A673 (cell line): ENCODE measurements at regions not wholly inside any gene's neighbourhood (a gene's known extent, or its start where the extent isn't known, plus 50 kb on each side); places are given as distances from the start of the nearest gene placed in this dataset.

ENCODE experiments used
- EZH2 ChIP-seq: fragments of 200-600 bp; sonication (generic); IDR thresholded peaks from 2 replicates; pipeline ENCODE4 v1.6.1; 2017; ENCODE audit warnings: borderline replicate concordance, low read depth, mild to moderate bottlenecking, mixed read lengths, antibody characterized with exemption, low read length; ENCODE audit not compliant: poor library complexity, severe bottlenecking
- TF ChIP-seq, protein P1 (sequence below): fragments of 300-800, 200-600 bp; sonication (generic); conservative IDR thresholded peaks from 2 replicates; pipeline ENCODE4 v1.5.1; 2017; ENCODE audit warnings: low read depth, mild to moderate bottlenecking, antibody characterized with exemption, low read length, moderate library complexity, mixed read lengths

DNA sequence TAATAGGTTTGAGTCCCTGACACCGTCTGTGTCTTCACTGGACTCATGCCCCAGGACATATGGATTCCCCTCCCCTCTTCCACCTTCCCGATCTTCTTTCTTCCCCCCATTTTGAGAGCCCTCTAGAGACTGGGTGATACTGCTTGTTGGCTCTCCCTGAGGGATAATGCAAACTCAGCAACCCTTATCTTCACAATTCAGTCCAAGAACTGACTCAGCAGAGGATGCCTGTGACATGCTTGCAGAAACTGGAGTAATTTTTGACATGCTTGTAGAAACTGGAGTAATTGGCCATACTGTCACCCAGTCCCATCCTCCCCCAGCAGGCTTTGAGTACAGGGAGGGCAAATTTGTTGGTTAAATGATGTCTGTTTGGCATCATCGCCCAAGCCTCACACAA, 127.6 kb upstream of the CTTNBP2NL start:
- TF ChIP-seq, protein P1, sequence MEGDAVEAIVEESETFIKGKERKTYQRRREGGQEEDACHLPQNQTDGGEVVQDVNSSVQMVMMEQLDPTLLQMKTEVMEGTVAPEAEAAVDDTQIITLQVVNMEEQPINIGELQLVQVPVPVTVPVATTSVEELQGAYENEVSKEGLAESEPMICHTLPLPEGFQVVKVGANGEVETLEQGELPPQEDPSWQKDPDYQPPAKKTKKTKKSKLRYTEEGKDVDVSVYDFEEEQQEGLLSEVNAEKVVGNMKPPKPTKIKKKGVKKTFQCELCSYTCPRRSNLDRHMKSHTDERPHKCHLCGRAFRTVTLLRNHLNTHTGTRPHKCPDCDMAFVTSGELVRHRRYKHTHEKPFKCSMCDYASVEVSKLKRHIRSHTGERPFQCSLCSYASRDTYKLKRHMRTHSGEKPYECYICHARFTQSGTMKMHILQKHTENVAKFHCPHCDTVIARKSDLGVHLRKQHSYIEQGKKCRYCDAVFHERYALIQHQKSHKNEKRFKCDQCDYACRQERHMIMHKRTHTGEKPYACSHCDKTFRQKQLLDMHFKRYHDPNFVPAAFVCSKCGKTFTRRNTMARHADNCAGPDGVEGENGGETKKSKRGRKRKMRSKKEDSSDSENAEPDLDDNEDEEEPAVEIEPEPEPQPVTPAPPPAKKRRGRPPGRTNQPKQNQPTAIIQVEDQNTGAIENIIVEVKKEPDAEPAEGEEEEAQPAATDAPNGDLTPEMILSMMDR = no peak
- TF ChIP-seq EZH2 = no peak
